WTC11 (cell line): ENCODE measurements at regions not wholly inside any gene's neighbourhood (a gene's known extent, or its start where the extent isn't known, plus 50 kb on each side); places are given as distances from the start of the nearest gene placed in this dataset.
A peak's percentile ranks its signal among the peaks of the same experiment; 100 is the strongest.

Experiments
- ATAC-seq: fragments of 200-7000 bp; cut with Tn5 transposase; 2 replicates; pipeline ENCODE4 v1.10.0; 2021; ENCODE audit warnings: mild to moderate bottlenecking, moderate library complexity
- CTCF ChIA-PET: fragments of 300-600 bp; sonication (Branson Sonifier 250); formaldehyde crosslinking; loops from one replicate; lab custom pipeline; 2021; ENCODE audit warnings: antibody characterized with exemption; lab: Charles Lee
- POLR2A ChIA-PET: fragments of 350-600 bp; sonication (Branson Sonifier 250); formaldehyde crosslinking; loops from one replicate; lab custom pipeline; 2021; ENCODE audit warnings: antibody characterized with exemption; lab: Charles Lee
- DNase-seq: peaks from one replicate; pipeline ENCODE4 v3.0.0; 2021; ENCODE audit warnings: low spot score
- H3K27ac Mint-ChIP-seq: 2 replicates; pipeline ENCODE4 v1.8.0; 2021; ENCODE audit warnings: mixed read lengths
- H3K27me3 Mint-ChIP-seq: 2 replicates; pipeline ENCODE4 v1.8.0; 2021; ENCODE audit warnings: low read depth, mild to moderate bottlenecking, moderate library complexity, mixed read lengths
- H3K36me3 Mint-ChIP-seq: 2 replicates; pipeline ENCODE4 v1.8.0; 2021; ENCODE audit warnings: mixed read lengths
- H3K4me1 Mint-ChIP-seq: 2 replicates; pipeline ENCODE4 v1.8.0; 2022; ENCODE audit warnings: mixed read lengths
- H3K4me3 Mint-ChIP-seq: 2 replicates; pipeline ENCODE4 v1.8.0; 2021; ENCODE audit warnings: mild to moderate bottlenecking, moderate library complexity, mixed read lengths
- H3K9me3 Mint-ChIP-seq: 2 replicates; pipeline ENCODE4 v1.8.0; 2021; ENCODE audit warnings: mixed read lengths
- ATF2 ChIP-seq: sonication (generic); formaldehyde crosslinking; IDR thresholded peaks from 2 replicates; pipeline ENCODE4 v1.8.1; 2022; ENCODE audit warnings: low read depth, missing genetic modification reagents, borderline replicate concordance
- ATF6 ChIP-seq: sonication (generic); formaldehyde crosslinking; IDR thresholded peaks from 2 replicates; pipeline ENCODE4 v1.8.1; 2023; ENCODE audit warnings: mild to moderate bottlenecking, missing genetic modification reagents
- CTCF ChIP-seq: fragments of 200-600 bp; IDR thresholded peaks from 2 replicates; pipeline ENCODE4 v1.8.0; 2022; ENCODE audit warnings: antibody characterized with exemption
- ELF4 ChIP-seq: sonication (generic); formaldehyde crosslinking; IDR thresholded peaks from 2 replicates; pipeline ENCODE4 v1.8.1; 2022; ENCODE audit warnings: low read depth, mild to moderate bottlenecking, moderate library complexity, missing genetic modification reagents
- FOXK1 ChIP-seq: sonication (generic); formaldehyde crosslinking; IDR thresholded peaks from 2 replicates; pipeline ENCODE4 v1.8.0; 2022; ENCODE audit warnings: mild to moderate bottlenecking, moderate library complexity, missing genetic modification reagents
- FOXP1 ChIP-seq: sonication (generic); formaldehyde crosslinking; IDR thresholded peaks from 2 replicates; pipeline ENCODE4 v1.8.0; 2022; ENCODE audit warnings: missing genetic modification reagents, mild to moderate bottlenecking, moderate library complexity, borderline replicate concordance
- FOXP4 ChIP-seq: sonication (generic); formaldehyde crosslinking; IDR thresholded peaks from 2 replicates; pipeline ENCODE4 v1.8.0; 2022; ENCODE audit warnings: mild to moderate bottlenecking, missing genetic modification reagents
- HMGA2 ChIP-seq: fragments of 250-450 bp; sonication (Bioruptor Pico); IDR thresholded peaks from 2 replicates; pipeline ENCODE4 v1.4.0; 2021; ENCODE audit warnings: mild to moderate bottlenecking, moderate library complexity
- NR2C2 ChIP-seq: sonication (generic); formaldehyde crosslinking; IDR thresholded peaks from 2 replicates; pipeline ENCODE4 v1.8.0; 2022; ENCODE audit warnings: mild to moderate bottlenecking, missing genetic modification reagents
- RELA ChIP-seq: sonication (generic); formaldehyde crosslinking; IDR thresholded peaks from 2 replicates; pipeline ENCODE4 v1.8.1; 2022; ENCODE audit warnings: missing genetic modification reagents, mild to moderate bottlenecking, borderline replicate concordance
- SP1 ChIP-seq: sonication (generic); formaldehyde crosslinking; conservative IDR thresholded peaks from 2 replicates; pipeline ENCODE4 v1.8.1; 2022; ENCODE audit warnings: missing genetic modification reagents
- TEAD1 ChIP-seq: sonication (generic); formaldehyde crosslinking; IDR thresholded peaks from 2 replicates; pipeline ENCODE4 v1.8.0; 2022; ENCODE audit warnings: mild to moderate bottlenecking, missing genetic modification reagents
- TP53 ChIP-seq: sonication (generic); formaldehyde crosslinking; IDR thresholded peaks from 2 replicates; pipeline ENCODE4 v1.8.1; 2023; ENCODE audit warnings: mild to moderate bottlenecking, missing genetic modification reagents
- ZNF121 ChIP-seq: sonication (generic); formaldehyde crosslinking; IDR thresholded peaks from 2 replicates; pipeline ENCODE4 v1.8.0; 2023; ENCODE audit warnings: missing genetic modification reagents
- ZNF263 ChIP-seq: sonication (generic); formaldehyde crosslinking; IDR thresholded peaks from 2 replicates; pipeline ENCODE4 v1.8.1; 2022; ENCODE audit warnings: low read depth, mild to moderate bottlenecking, moderate library complexity, missing genetic modification reagents
- ZNF396 ChIP-seq: fragments of 250-450 bp; sonication (Bioruptor Pico); IDR thresholded peaks from 2 replicates; pipeline ENCODE4 v1.8.0; 2021; ENCODE audit warnings: mild to moderate bottlenecking, moderate library complexity, borderline replicate concordance
- ZNF532 ChIP-seq: fragments of 250-450 bp; sonication (Bioruptor Pico); IDR thresholded peaks from 2 replicates; pipeline ENCODE4 v1.9.0; 2021; ENCODE audit warnings: mild to moderate bottlenecking, borderline replicate concordance

- no peaks in the 10 kb centered on the region for H3K27me3 Mint-ChIP-seq
- ATAC-seq, result peak; percentile 90
- ChIA-PET POLR2A (interaction anchor here (2.0 kb wide), 1 partner anchor 20 kb away, joined by 4 read pairs; no protein-coding TSS in a partner anchor), CTCF (interaction anchor here (0.7 to 1.2 kb wide), 2 partner anchors 26 to 473 kb away, joined by 3 to 4 read pairs; no protein-coding TSS in a partner anchor)
- peak overlapping the region; percentile 4; the same call in 1 of the 2 replicates for H3K4me3 Mint-ChIP-seq
- H3K9me3 Mint-ChIP-seq, result peaks cover 4% of the 10 kb centered on the region
- DNase-seq, result no peak
- no peaks in the 10 kb centered on the region; the same call in 1 of the 2 replicates for H3K36me3 Mint-ChIP-seq
- H3K27ac Mint-ChIP-seq, result peak overlapping the region; percentile 86
- TF ChIP-seq NR2C2 (CRISPR knock-in tag) (no peak), HMGA2 (CRISPR knock-in tag) (peak; percentile 39; the same call in 1 of the 2 replicates), TEAD1 (peak; percentile 56; the same call in 1 of the 2 replicates), FOXP4 (CRISPR knock-in tag) (peak; percentile 16; the same call in 1 of the 2 replicates), ZNF396 (CRISPR knock-in tag) (peak; percentile 58; the same call in 1 of the 2 replicates), FOXK1 (CRISPR knock-in tag) (no peak), RELA (CRISPR knock-in tag) (no peak), SP1 (CRISPR knock-in tag) (no peak)
- peaks cover 52% of the 10 kb centered on the region for H3K4me1 Mint-ChIP-seq
Measured at GRCh38 chr6:9455864-9456658, 958.8 kb downstream of the TFAP2A start.

- H3K36me3 Mint-ChIP-seq, result peaks cover 29% of the 10 kb centered on the region
- H3K27ac Mint-ChIP-seq, result no peak overlapping the region
- peaks cover 10% of the 10 kb centered on the region for H3K4me1 Mint-ChIP-seq
- H3K27me3 Mint-ChIP-seq, result no peaks in the 10 kb centered on the region; the same call in 1 of the 2 replicates
- DNase-seq, result no peak
- CTCF ChIA-PET, result no interaction called here
- POLR2A ChIA-PET, result interaction anchor here (0.6 kb wide), 1 partner anchor 118 kb away, joined by 4 read pairs; no protein-coding TSS in a partner anchor
- no peak for TF ChIP-seq FOXK1 (CRISPR knock-in tag)
- TF ChIP-seq ATF2 (CRISPR knock-in tag), result no peak
- TF ChIP-seq ELF4 (CRISPR knock-in tag), result no peak
- no peak for TF ChIP-seq CTCF
- TF ChIP-seq RELA (CRISPR knock-in tag), result no peak
- TF ChIP-seq, all 79 proteins: peak for 0
- no peak for ATAC-seq
- H3K4me3 Mint-ChIP-seq, result no peak overlapping the region
- peaks cover 29% of the 10 kb centered on the region for H3K9me3 Mint-ChIP-seq
Measured at GRCh38 chr6:9439621-9440330, 975.1 kb downstream of the TFAP2A start.

- no peak overlapping the region for H3K4me3 Mint-ChIP-seq
- peaks cover 10% of the 10 kb centered on the region for H3K4me1 Mint-ChIP-seq
- CTCF ChIA-PET, result no interaction called here
- H3K9me3 Mint-ChIP-seq, result peaks cover 14% of the 10 kb centered on the region
- H3K27me3 Mint-ChIP-seq, result no peaks in the 10 kb centered on the region
- no peak for DNase-seq
- peaks cover 11% of the 10 kb centered on the region for H3K36me3 Mint-ChIP-seq
- ATAC-seq, result no peak
- POLR2A ChIA-PET, result no interaction called here
- no peak overlapping the region for H3K27ac Mint-ChIP-seq
- TF ChIP-seq ATF6 (CRISPR knock-in tag) (no peak), ZNF121 (CRISPR knock-in tag) (no peak), TEAD1 (no peak), ZNF263 (CRISPR knock-in tag) (no peak), FOXK1 (CRISPR knock-in tag) (no peak), TP53 (no peak), ZNF532 (CRISPR knock-in tag) (no peak), FOXP1 (no peak)
Measured at GRCh38 chr6:9437836-9438235, 977.0 kb downstream of the TFAP2A start.
